ENCODE measurements at regions not wholly inside any gene's neighbourhood (a gene's known extent, or its start where the extent isn't known, plus 50 kb on each side); places are given as distances from the start of the nearest gene placed in this dataset.

DNA sequence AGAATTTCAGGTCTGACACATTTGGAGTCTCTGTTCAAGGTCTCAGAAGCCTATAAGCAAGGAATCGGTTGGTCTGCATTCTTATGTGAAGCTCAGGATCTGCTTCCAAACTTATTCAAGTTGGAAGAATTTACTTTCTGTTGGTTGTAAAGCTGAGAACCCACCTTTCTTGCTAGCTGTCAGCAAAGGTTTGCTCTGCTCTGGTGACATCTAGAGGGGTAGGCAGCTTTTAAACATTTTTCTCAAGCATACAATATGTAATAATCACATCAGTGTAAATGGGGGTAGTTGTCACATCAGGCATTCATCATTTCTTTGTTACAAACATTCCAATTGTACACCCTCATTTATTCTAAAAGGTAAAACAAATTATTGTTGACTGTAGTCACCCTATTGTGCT is 935.2 kb downstream of the TRAM1L1 start:
- Mint-ChIP-seq H3K4me1 (ENCODE audit: insufficient read depth, unreplicated experiment) (no peaks in the 10 kb centered on the region), H3K36me3 (ENCODE audit: insufficient read depth, unreplicated experiment) (no peaks in the 10 kb centered on the region), H3K4me3 (ENCODE audit: unreplicated experiment) (no peak overlapping the region), H3K27me3 (ENCODE audit: insufficient read depth, unreplicated experiment) (peaks cover 7% of the 10 kb centered on the region), H3K9me3 (ENCODE audit: unreplicated experiment) (no peaks in the 10 kb centered on the region), H3K27ac (ENCODE audit: low read depth, unreplicated experiment) (no peak overlapping the region)
- ChIA-PET CTCF (interaction anchor here (1.6 kb wide), 1 partner anchor 13 kb away, joined by 3 read pairs; no protein-coding TSS in a partner anchor), POLR2A (interaction anchor here (0.6 kb wide), 1 partner anchor 285 kb away, joined by 3 read pairs; no protein-coding TSS in a partner anchor)
- intact Hi-C loops (cut with micrococcal nuclease): loop anchor here (10.0 kb wide), 1 partner anchor 95 kb away; no protein-coding TSS in a partner anchor
- BruUV-seq (replicated peaks): no TSS peak
- TF ChIP-seq, protein P1, sequence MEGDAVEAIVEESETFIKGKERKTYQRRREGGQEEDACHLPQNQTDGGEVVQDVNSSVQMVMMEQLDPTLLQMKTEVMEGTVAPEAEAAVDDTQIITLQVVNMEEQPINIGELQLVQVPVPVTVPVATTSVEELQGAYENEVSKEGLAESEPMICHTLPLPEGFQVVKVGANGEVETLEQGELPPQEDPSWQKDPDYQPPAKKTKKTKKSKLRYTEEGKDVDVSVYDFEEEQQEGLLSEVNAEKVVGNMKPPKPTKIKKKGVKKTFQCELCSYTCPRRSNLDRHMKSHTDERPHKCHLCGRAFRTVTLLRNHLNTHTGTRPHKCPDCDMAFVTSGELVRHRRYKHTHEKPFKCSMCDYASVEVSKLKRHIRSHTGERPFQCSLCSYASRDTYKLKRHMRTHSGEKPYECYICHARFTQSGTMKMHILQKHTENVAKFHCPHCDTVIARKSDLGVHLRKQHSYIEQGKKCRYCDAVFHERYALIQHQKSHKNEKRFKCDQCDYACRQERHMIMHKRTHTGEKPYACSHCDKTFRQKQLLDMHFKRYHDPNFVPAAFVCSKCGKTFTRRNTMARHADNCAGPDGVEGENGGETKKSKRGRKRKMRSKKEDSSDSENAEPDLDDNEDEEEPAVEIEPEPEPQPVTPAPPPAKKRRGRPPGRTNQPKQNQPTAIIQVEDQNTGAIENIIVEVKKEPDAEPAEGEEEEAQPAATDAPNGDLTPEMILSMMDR (IDR thresholded peaks at IDR 0.05; ENCODE audit: unreplicated experiment): no peak
- no peak for DNase-seq (ENCODE audit: unreplicated experiment)

DNA sequence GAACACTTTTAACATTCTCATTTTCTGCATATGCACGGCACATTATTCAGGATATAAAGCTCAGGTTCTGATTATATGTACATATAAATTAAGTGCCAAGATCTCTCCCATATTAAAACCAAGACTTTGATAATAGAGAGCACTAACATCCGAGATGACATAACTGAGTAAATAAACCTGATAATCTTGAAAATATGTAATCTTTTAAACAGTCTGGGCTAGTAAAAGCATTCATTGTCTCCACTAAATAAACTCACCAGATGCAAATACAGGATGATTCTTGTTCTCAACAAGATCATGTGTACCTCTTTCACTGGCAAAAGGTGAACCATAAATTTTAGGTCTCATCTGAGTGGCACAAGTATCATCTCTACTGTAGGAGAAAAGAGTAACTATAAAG is 942.2 kb downstream of the TRAM1L1 start:
- Mint-ChIP-seq H3K27ac (ENCODE audit: low read depth, unreplicated experiment) (no peak overlapping the region), H3K9me3 (ENCODE audit: unreplicated experiment) (no peaks in the 10 kb centered on the region), H3K36me3 (ENCODE audit: insufficient read depth, unreplicated experiment) (no peaks in the 10 kb centered on the region), H3K4me1 (ENCODE audit: insufficient read depth, unreplicated experiment) (no peaks in the 10 kb centered on the region), H3K4me3 (ENCODE audit: unreplicated experiment) (no peak overlapping the region), H3K27me3 (ENCODE audit: insufficient read depth, unreplicated experiment) (peaks cover 11% of the 10 kb centered on the region)
- DNase-seq (ENCODE audit: unreplicated experiment): no peak
- BruUV-seq (replicated peaks): no TSS peak
- POLR2A ChIA-PET: no interaction called here
- TF ChIP-seq, protein P1 (IDR thresholded peaks at IDR 0.05; ENCODE audit: unreplicated experiment): no peak
- intact Hi-C loops (cut with micrococcal nuclease): no loop called here
- CTCF ChIA-PET: interaction anchor here (0.5 kb wide), 1 partner anchor 24 kb away, joined by 3 read pairs; no protein-coding TSS in a partner anchor

DNA sequence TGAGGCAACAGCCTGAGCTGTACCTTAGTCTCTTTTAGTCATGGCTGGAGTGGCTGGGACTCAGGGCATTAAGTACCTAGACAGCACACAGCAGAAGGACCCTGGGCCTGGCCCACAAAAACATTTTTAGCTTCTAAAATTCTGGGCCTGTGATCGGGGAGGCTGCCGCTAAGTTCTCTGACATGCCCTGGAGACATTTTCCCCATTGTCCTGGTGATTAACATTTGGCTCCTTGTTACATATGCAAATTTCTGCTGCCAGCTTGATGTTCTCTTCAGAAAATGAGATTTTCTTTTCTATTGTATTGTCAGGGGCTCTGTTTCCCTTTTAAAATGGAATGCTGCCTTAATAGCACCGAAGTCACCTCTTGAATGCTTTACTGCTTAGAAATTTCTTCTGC is 952.4 kb downstream of the TRAM1L1 start:
- no peaks in the 10 kb centered on the region for H3K36me3 Mint-ChIP-seq (ENCODE audit: insufficient read depth, unreplicated experiment)
- H3K9me3 Mint-ChIP-seq (ENCODE audit: unreplicated experiment): no peaks in the 10 kb centered on the region
- TF ChIP-seq, protein P1 (IDR thresholded peaks at IDR 0.05; ENCODE audit: unreplicated experiment): no peak
- H3K27ac Mint-ChIP-seq (ENCODE audit: low read depth, unreplicated experiment): no peak overlapping the region
- intact Hi-C loops (cut with micrococcal nuclease): no loop called here
- CTCF ChIA-PET: no interaction called here
- H3K4me1 Mint-ChIP-seq (ENCODE audit: insufficient read depth, unreplicated experiment): no peaks in the 10 kb centered on the region
- BruUV-seq (replicated peaks): no TSS peak
- H3K4me3 Mint-ChIP-seq (ENCODE audit: unreplicated experiment): no peak overlapping the region
- POLR2A ChIA-PET: no interaction called here
- H3K27me3 Mint-ChIP-seq (ENCODE audit: insufficient read depth, unreplicated experiment): no peaks in the 10 kb centered on the region
- no peak for DNase-seq (ENCODE audit: unreplicated experiment)

DNA sequence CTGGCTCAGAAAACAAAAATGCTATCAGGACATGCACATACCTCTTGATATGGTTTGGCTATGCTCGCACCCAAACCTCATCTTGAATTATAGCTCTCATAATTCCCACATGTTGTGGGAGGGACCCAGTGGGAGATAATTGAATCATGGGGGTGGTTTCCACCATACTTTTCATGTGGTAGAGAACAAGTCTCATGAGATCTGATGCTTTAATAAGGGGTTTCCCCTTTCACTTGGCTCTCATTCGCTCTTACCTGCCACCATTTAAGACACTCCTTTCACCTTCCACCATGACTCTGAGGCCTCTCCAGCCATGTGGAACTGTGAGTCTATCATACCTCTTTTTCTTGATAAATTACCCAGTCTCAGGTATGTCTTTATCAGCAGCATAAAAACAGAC is 958.6 kb downstream of the TRAM1L1 start:
- no peaks in the 10 kb centered on the region for H3K27me3 Mint-ChIP-seq (ENCODE audit: insufficient read depth, unreplicated experiment)
- intact Hi-C loops (cut with micrococcal nuclease): no loop called here
- ChIA-PET POLR2A (no interaction called here), CTCF (interaction anchor here (0.7 to 1.1 kb wide), 2 partner anchors 26 to 1638 kb away, joined by 3 read pairs; no protein-coding TSS in a partner anchor)
- H3K4me1 Mint-ChIP-seq (ENCODE audit: insufficient read depth, unreplicated experiment): peaks cover 5% of the 10 kb centered on the region
- H3K27ac Mint-ChIP-seq (ENCODE audit: low read depth, unreplicated experiment): no peak overlapping the region
- no TSS peak for BruUV-seq (replicated peaks)
- DNase-seq (ENCODE audit: unreplicated experiment): no peak
- H3K4me3 Mint-ChIP-seq (ENCODE audit: unreplicated experiment): no peak overlapping the region
- TF ChIP-seq, protein P1 (IDR thresholded peaks at IDR 0.05; ENCODE audit: unreplicated experiment): no peak
- no peaks in the 10 kb centered on the region for H3K9me3 Mint-ChIP-seq (ENCODE audit: unreplicated experiment)
- no peaks in the 10 kb centered on the region for H3K36me3 Mint-ChIP-seq (ENCODE audit: insufficient read depth, unreplicated experiment)
